Caki2 (cell line): ENCODE measurements at regions not wholly inside any gene's neighbourhood (a gene's known extent, or its start where the extent isn't known, plus 50 kb on each side); places are given as distances from the start of the nearest gene placed in this dataset.

Experiments
- DNase-seq: peaks from one replicate; pipeline ENCODE4 v3.0.0-alpha.2; 2015; ENCODE audit warnings: low read depth
- in situ Hi-C: cut with HindIII; loops from 2 replicates; pipeline ENCODE4 v1.10.0; 2016; ENCODE audit warnings: low sequenced_read_pairs, low pct_unique_long_range_greater_than_20kb, mixed read lengths

DNA sequence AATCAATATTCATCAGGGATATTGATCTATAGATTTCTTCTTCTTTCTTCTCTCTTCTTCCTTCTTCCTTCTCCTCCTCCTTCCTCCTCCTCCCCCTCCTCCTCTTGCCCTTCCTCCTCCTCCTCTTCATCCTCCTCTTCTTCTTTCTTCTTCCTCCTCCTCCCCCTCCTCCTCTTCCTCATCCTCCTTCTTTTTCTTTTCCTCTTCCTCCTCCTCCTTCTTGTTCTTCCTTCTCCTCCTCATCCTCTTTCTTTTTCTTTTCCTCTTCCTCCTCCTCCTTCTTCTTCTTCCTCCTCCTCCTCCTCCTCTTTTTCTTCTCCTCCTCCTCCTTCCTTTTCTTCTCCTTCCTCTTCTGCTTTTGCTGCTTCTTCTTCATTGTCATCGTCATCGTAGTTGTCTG is 52.4 kb upstream of the SERINC1 start:
- in situ Hi-C loops: no loop called here
- DNase-seq: no peak

DNA sequence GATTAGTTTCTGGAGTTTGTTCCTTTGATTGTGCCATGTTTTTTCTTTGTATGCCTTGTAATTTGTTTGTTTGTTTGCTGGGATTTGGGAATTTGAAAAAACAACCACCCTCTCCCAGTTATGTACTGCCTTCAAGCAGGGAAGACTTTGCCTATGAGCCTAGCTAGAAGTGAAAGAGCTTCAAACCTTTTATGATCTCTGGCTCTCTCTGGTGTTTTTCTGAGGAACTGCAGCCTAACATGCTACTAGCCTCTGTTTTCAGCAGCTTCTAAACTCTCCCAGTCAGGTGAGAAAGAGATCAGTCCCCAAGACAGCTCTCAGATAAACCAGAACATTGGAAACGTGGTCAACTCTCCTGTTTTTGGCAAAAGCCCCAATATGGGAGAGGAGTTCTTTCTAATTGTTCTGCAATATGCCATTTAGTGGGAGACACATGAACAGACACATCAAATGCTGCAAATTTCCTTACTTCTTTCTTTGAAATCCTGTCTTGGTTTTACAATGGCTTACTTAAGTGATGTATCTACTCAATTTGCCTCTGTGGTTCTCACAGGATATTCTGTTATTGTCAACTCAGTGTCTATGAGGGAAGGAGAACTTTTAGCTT is 58.9 kb upstream of the SERINC1 start:
- peak; percentile 52 for DNase-seq
- in situ Hi-C loops: no loop called here

DNA sequence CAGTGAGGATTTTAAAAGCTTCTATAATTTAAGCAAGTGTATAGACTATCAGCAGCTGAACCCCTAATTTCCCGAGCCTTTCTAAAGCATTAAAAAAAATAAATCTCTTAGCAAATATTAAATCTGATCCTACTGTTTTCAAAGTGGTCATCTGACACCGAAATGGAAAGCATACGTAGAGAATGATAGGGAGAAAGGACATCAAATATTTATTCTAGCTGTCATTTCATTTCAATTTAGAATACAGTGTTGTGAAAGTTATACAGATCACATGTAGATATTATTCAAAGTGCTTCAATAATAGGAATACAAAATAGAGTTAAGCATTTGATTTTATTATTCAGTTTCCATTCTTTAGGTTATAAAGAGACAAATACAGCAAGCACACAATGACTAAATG is 61.9 kb upstream of the PKIB start:
- DNase-seq: no peak
- in situ Hi-C loops: no loop called here

DNA sequence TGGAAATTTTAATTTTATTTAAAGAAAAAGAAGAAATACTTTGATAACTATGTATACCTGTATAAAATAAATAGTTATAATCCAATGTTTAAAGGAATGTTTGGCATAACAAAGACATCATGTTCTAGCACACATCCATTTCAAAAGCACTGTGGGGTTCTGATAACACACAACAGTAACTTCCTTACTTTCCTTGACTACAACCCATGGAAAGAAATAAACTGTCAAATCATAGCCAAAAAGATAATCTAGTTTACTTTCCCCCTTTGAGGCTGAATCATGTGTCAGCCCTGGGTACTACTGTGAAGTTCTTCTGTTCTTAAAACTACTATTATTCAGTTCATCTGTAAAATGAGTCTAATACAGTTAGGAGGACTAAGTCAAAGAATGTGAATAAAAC is 61.4 kb upstream of the PKIB start:
- in situ Hi-C loops: no loop called here
- DNase-seq: no peak

DNA sequence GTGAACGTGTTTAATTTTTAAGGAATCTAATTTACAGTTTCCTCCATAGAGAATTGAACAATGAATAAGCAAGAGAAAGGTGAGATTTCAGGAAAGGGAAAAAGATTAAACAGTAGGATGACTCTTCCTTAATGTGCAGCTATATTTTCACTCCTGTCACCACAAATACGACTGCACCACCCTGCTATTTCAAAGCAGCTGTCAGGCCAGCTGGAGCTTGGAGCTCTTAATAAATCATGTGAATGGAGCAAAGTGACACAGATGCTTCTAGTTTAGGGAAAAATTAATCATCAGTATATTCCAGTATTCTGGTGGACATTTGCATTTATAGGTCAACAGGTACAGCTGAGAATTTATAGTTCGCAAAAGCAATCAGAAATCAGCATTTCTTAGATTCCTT is 56.5 kb upstream of the PKIB start:
- DNase-seq: no peak
- in situ Hi-C loops: no loop called here

DNA sequence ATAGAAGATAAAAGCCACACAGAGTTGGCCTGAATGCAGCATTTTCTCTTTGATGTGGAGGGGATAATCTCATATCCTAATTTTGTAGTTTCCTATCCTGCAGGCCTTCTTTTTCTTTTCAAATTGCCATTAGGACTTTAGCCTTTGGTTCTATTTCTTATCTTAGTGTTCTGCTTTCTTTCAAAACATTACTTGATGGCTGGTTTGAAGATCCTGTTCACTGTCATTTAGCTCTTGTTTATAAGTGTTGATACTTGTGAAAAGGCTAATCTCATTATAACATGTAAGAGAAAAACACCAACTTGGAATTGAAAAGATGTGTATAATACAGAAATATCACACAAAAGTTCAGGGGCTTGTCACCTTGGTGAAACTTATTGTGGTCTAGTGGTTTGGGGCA is 54.6 kb upstream of the PKIB start:
- in situ Hi-C loops: no loop called here
- DNase-seq: no peak

DNA sequence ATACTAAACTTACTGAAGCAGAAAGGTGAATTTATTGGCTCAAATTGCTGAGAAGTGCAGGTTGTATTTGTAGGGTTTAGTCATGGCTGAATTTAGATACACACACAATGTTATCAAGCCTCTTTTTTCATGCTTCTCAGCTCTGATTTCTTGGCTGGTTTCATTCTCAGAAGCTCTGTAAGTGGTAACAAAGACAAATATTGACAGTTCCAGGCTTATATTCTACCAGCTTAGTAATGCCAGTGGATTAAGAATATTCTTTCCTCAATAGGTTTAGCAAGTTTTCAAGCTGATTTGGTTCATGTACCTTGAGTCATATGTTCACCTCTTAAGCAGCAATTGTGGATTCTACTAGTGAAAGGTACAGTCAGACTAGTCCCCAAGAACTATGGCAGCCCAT is 52.1 kb upstream of the PKIB start:
- DNase-seq: no peak
- in situ Hi-C loops: no loop called here
